ENCODE measurements at regions not wholly inside any gene's neighbourhood (a gene's known extent, or its start where the extent isn't known, plus 50 kb on each side); places are given as distances from the start of the nearest gene placed in this dataset.

- no peak overlapping the region for H3K27ac ChIP-seq
- H3K4me3 ChIP-seq = no peak overlapping the region
- no peak for TF ChIP-seq CTCF (IDR thresholded peaks at IDR 0.05)
- ATAC-seq (no peak), DNase-seq (no peak)
- intact Hi-C loops (cut with DNase I) = no loop called here
- H3K9me3 ChIP-seq = no peaks in the 10 kb centered on the region
- H3K27me3 ChIP-seq = no peaks in the 10 kb centered on the region
- H3K4me1 ChIP-seq = no peaks in the 10 kb centered on the region
- no peaks in the 10 kb centered on the region for H3K36me3 ChIP-seq
- 41 to 47% methylated on average over 2 of the region's 2 CpGs for WGBS, 2 donors
Measured at GRCh38 chr7:42727451-42727850, 184.4 kb downstream of the C7orf25 start.

- Histone ChIP-seq H3K4me1 (no peaks in the 10 kb centered on the region), H3K27me3 (no peaks in the 10 kb centered on the region), H3K4me3 (no peak overlapping the region), H3K36me3 (no peaks in the 10 kb centered on the region), H3K27ac (peak overlapping the region in 1 of 10 donors; percentile 50), H3K9me3 (no peaks in the 10 kb centered on the region)
- DNase-seq (no peak), ATAC-seq (no peak)
- intact Hi-C loops (cut with DNase I) = no loop called here
- TF ChIP-seq CTCF (IDR thresholded peaks at IDR 0.05) = no peak
- WGBS, 2 donors = 73 to 82% methylated on average over 7 of the region's 7 CpGs
Measured at GRCh38 chr7:42726066-42726785, 185.6 kb downstream of the C7orf25 start.

- H3K27me3 ChIP-seq = no peaks in the 10 kb centered on the region
- no peak for TF ChIP-seq CTCF (IDR thresholded peaks at IDR 0.05)
- intact Hi-C loops (cut with DNase I) = no loop called here
- WGBS, 2 donors = 95 to 99% methylated on average over 3 of the region's 3 CpGs
- DNase-seq (no peak), ATAC-seq (no peak)
- no peaks in the 10 kb centered on the region for H3K4me1 ChIP-seq
- H3K36me3 ChIP-seq = no peaks in the 10 kb centered on the region
- no peak overlapping the region for H3K4me3 ChIP-seq
- H3K27ac ChIP-seq = no peak overlapping the region
- H3K9me3 ChIP-seq = no peaks in the 10 kb centered on the region
Measured at GRCh38 chr7:42722716-42723115, 189.2 kb downstream of the C7orf25 start.

GRCh38 chr7:42722198-42722597 is 189.7 kb downstream of the C7orf25 start:
- ATAC-seq (no peak), DNase-seq (no peak)
- intact Hi-C loops (cut with DNase I) = no loop called here
- Histone ChIP-seq H3K4me3 (no peak overlapping the region), H3K27ac (no peak overlapping the region), H3K36me3 (no peaks in the 10 kb centered on the region), H3K4me1 (no peaks in the 10 kb centered on the region), H3K27me3 (no peaks in the 10 kb centered on the region), H3K9me3 (no peaks in the 10 kb centered on the region)
- TF ChIP-seq CTCF (IDR thresholded peaks at IDR 0.05) = no peak

Data from heart right ventricle (tissue), 16 donors.